HCT116 (cell line): ENCODE measurements at regions not wholly inside any gene's neighbourhood (a gene's known extent, or its start where the extent isn't known, plus 50 kb on each side); places are given as distances from the start of the nearest gene placed in this dataset.
"Not testable (repeated sequence)": the region's sequence is repeated elsewhere in the genome, so short reads cannot be mapped to it uniquely, and the experiment has no call there.

Experiments
- ATAC-seq: fragments of 200-7000 bp; cut with Tn5 transposase; 2 replicates; pipeline ENCODE4 v1.9.1; 2020; ENCODE audit warnings: mild to moderate bottlenecking, moderate library complexity
- BruUV-seq: library from RNA; stranded (reverse); fragments of 400-500 nt; replicated peaks from 2 replicates; lab custom pipeline; 2021; lab: Mats Ljungman, UMichigan
- CTCF ChIA-PET: fragments of 300-600 bp; sonication (Branson Sonifier 250); formaldehyde crosslinking; loops from one replicate; lab custom pipeline; 2021; ENCODE audit warnings: antibody characterized with exemption; lab: Charles Lee
- POLR2A ChIA-PET: fragments of 300-600, 350-600 bp; sonication (Branson Sonifier 250); formaldehyde crosslinking; loops from one replicate; lab custom pipeline; 2021; ENCODE audit warnings: antibody characterized with exemption; lab: Charles Lee
- RAD21 ChIA-PET, 2 experiments: fragments of 300-600 bp; sonication (Branson Sonifier 250); formaldehyde crosslinking; loops; one replicate each; lab custom pipeline; 2023; ENCODE audit warnings: low total read pairs in 2 of 2; ENCODE audit not compliant: uncharacterized antibody in 2 of 2, unreplicated experiment in 2 of 2, low non-redundant PET in 1 of 2; lab: Charles Lee
- DNase-seq: peaks from one replicate; pipeline ENCODE4 v3.0.0-alpha.2; 2010; ENCODE audit warnings: low read depth, low spot score
- H2AFZ ChIP-seq: fragments of 200-600 bp; shearing (Covaris generic), sonication (generic); 2 replicates; pipeline ENCODE4 v1.6.1; 2017; ENCODE audit warnings: low read depth, mixed run types, mixed read lengths, antibody characterized with exemption, low read length; ENCODE audit not compliant: poor library complexity, severe bottlenecking
- H3K27ac ChIP-seq: 2 replicates; pipeline ENCODE4 v1.5.1; 2012; ENCODE audit warnings: low read depth, low read length
- H3K27me3 ChIP-seq: fragments of 200-600 bp; sonication (generic); 2 replicates; pipeline ENCODE4 v1.6.1; 2016; ENCODE audit warnings: mixed run types, low read length, mixed read lengths; ENCODE audit not compliant: insufficient read depth
- H3K36me3 ChIP-seq, 2 experiments: fragments of 200-500 bp in 1 of 2; fragments of 200-600 bp in 1 of 2; sonication (Bioruptor generic) in 1 of 2; sonication (generic) in 1 of 2; 2 replicates each; pipeline versions ENCODE4 v1.5.1 to v1.6.1; 2014 to 2016; ENCODE audit warnings: low read length in 2 of 2, inconsistent platforms in 1 of 2, mixed read lengths in 1 of 2, mixed run types in 1 of 2; ENCODE audit not compliant: insufficient read depth in 2 of 2, control insufficient read depth in 1 of 2
- H3K4me1 ChIP-seq, 2 experiments: fragments of 200-600 bp in 1 of 2; sonication (generic) in 1 of 2; 2 replicates each; pipeline versions ENCODE4 v1.5.1 to v1.6.1; 2012 to 2017; ENCODE audit warnings: low read length in 2 of 2, inconsistent platforms in 1 of 2, mild to moderate bottlenecking in 1 of 2, mixed read lengths in 1 of 2, mixed run types in 1 of 2, moderate library complexity in 1 of 2; ENCODE audit not compliant: insufficient read depth in 2 of 2, control insufficient read depth in 1 of 2
- H3K4me2 ChIP-seq: fragments of 200-600 bp; sonication (generic); 2 replicates; pipeline ENCODE4 v1.6.1; 2017; ENCODE audit warnings: mixed run types, low read length, mixed read lengths
- H3K4me3 ChIP-seq, 2 experiments: fragments of 200-600 bp in 1 of 2; sonication (generic) in 1 of 2; replicated peaks in 1 of 2; 2 replicates each; pipeline ENCODE4 v1.5.1; 2011 to 2016; ENCODE audit warnings: low read length in 2 of 2, control low read depth in 1 of 2, low read depth in 1 of 2, mild to moderate bottlenecking in 1 of 2, mixed read lengths in 1 of 2, mixed run types in 1 of 2
- H3K79me2 ChIP-seq: fragments of 200-600 bp; sonication (generic); 2 replicates; pipeline ENCODE4 v1.6.1; 2017; ENCODE audit warnings: mild to moderate bottlenecking, mixed run types, low read length, moderate library complexity, mixed read lengths; ENCODE audit not compliant: insufficient read depth
- H3K9ac ChIP-seq: fragments of 200-600 bp; sonication (generic); 2 replicates; pipeline ENCODE4 v1.6.1; 2016; ENCODE audit warnings: low read length, mixed read lengths
- H3K9me2 ChIP-seq: fragments of 200-600 bp; sonication (generic), shearing (Covaris generic); 2 replicates; pipeline ENCODE4 v1.6.1; 2017; ENCODE audit warnings: mixed run types, mild to moderate bottlenecking, moderate library complexity; ENCODE audit not compliant: insufficient read depth
- H3K9me3 ChIP-seq, 2 experiments: fragments of 200-500 bp in 1 of 2; fragments of 200-600 bp in 1 of 2; sonication (Bioruptor generic) in 1 of 2; sonication (generic) in 1 of 2; 2 replicates each; pipeline ENCODE4 v1.6.1; 2014 to 2017; ENCODE audit warnings: low read length in 2 of 2, mixed read lengths in 2 of 2, inconsistent platforms in 1 of 2, low read depth in 1 of 2, mild to moderate bottlenecking in 1 of 2, mixed run types in 1 of 2, moderate library complexity in 1 of 2; ENCODE audit not compliant: control insufficient read depth in 1 of 2, insufficient read depth in 1 of 2
- H4K20me1 ChIP-seq: fragments of 200-600 bp; sonication (generic), shearing (Covaris generic); 2 replicates; pipeline ENCODE4 v1.6.1; 2017; ENCODE audit warnings: mixed run types, mild to moderate bottlenecking, moderate library complexity; ENCODE audit not compliant: insufficient read depth
- EGR1 ChIP-seq: IDR thresholded peaks from 2 replicates; pipeline ENCODE4 v1.6.1; 2012; ENCODE audit warnings: low read depth
- FOSL1 ChIP-seq: IDR thresholded peaks from 2 replicates; pipeline ENCODE4 v1.6.1; 2012; ENCODE audit warnings: low read depth
- POLR2A ChIP-seq: IDR thresholded peaks from 2 replicates; pipeline ENCODE4 v1.7.0; 2011; ENCODE audit warnings: borderline replicate concordance; ENCODE audit not compliant: insufficient read depth, insufficient read length; ENCODE audit errors: extremely low read depth
- SIN3A ChIP-seq: IDR thresholded peaks from 2 replicates; pipeline ENCODE4 v1.6.1; 2012; ENCODE audit warnings: low read depth
- SP1 ChIP-seq: IDR thresholded peaks from 2 replicates; pipeline ENCODE4 v1.6.1; 2012; ENCODE audit warnings: low read depth
- SRF ChIP-seq: IDR thresholded peaks from 2 replicates; pipeline ENCODE4 v1.6.1; 2012; ENCODE audit warnings: low read depth
- TCF7L2 ChIP-seq: IDR thresholded peaks from 2 replicates; pipeline ENCODE4 v1.7.0; 2011; ENCODE audit warnings: borderline replicate concordance, inconsistent platforms; ENCODE audit not compliant: insufficient read depth, insufficient read length; ENCODE audit errors: extremely low read depth
- ZFX ChIP-seq: fragments of 450-650 bp; IDR thresholded peaks from 2 replicates; pipeline ENCODE4 v1.6.1; 2017
- ZNF274 ChIP-seq: fragments of 200-500 bp; sonication (Bioruptor generic); IDR thresholded peaks from 2 replicates; pipeline ENCODE4 v1.6.1; 2014; ENCODE audit warnings: mild to moderate bottlenecking, low read depth, low read length, inconsistent platforms
- intact Hi-C: fragments of 100-400 bp; cut with micrococcal nuclease; formaldehyde crosslinking; loops from 2 replicates; pipeline ENCODE4 v1.10.0; 2022
- TF ChIP-seq, protein P1 (sequence below), 3 experiments: fragments of 200-600 bp in 1 of 3; sonication (generic) in 1 of 3; IDR thresholded peaks in 2 of 3; conservative IDR thresholded peaks in 1 of 3; 2 replicates each; pipeline ENCODE4 v1.5.1; 2012 to 2017; ENCODE audit warnings: low read depth in 2 of 3, low read length in 2 of 3, antibody characterized with exemption in 1 of 3, borderline replicate concordance in 1 of 3, control low read depth in 1 of 3, mild to moderate bottlenecking in 1 of 3, mixed read lengths in 1 of 3, mixed run types in 1 of 3, moderate library complexity in 1 of 3; ENCODE audit not compliant: insufficient read depth in 1 of 3
- TF ChIP-seq, protein P2 (sequence below): IDR thresholded peaks from 2 replicates; pipeline ENCODE4 v1.6.1; 2012

DNA sequence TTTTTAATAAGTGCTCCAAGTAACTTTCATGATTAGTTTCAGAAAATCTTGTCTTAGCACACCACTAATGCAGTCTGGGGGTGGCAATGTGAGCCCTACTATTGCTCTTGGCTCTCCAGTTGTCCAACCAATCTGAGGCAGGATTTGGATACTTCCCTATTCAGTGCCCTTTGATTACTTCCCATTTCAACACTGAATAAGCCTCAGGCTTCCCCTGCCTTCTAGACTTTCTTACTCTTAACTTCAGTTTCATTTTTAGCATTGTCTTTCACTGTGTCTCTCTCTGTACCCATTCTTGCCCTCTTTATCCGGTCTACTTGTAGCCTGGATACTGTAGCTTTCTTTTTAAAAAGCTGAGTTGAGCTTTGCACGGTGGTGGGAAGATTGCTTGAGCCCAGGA, 186.1 kb downstream of the C9orf152 start (continued):
- TF ChIP-seq SP1 (no peak), FOSL1 (no peak), POLR2A (no peak), TCF7L2 (no peak), SRF (no peak), ZNF274 (no peak), SIN3A (no peak), EGR1 (no peak), ZFX (no peak)
- TF ChIP-seq, protein P1, sequence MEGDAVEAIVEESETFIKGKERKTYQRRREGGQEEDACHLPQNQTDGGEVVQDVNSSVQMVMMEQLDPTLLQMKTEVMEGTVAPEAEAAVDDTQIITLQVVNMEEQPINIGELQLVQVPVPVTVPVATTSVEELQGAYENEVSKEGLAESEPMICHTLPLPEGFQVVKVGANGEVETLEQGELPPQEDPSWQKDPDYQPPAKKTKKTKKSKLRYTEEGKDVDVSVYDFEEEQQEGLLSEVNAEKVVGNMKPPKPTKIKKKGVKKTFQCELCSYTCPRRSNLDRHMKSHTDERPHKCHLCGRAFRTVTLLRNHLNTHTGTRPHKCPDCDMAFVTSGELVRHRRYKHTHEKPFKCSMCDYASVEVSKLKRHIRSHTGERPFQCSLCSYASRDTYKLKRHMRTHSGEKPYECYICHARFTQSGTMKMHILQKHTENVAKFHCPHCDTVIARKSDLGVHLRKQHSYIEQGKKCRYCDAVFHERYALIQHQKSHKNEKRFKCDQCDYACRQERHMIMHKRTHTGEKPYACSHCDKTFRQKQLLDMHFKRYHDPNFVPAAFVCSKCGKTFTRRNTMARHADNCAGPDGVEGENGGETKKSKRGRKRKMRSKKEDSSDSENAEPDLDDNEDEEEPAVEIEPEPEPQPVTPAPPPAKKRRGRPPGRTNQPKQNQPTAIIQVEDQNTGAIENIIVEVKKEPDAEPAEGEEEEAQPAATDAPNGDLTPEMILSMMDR (IDR thresholded peaks at IDR 0.05 in 2 of 3, conservative IDR thresholded peaks at IDR 0.05 in 1 of 3; ENCODE audit: borderline replicate concordance in 1 of 3, insufficient read depth in 1 of 3, low read depth in 2 of 3, low read length in 2 of 3): no peak
- TF ChIP-seq, protein P2, sequence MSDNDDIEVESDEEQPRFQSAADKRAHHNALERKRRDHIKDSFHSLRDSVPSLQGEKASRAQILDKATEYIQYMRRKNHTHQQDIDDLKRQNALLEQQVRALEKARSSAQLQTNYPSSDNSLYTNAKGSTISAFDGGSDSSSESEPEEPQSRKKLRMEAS: no peak

DNA sequence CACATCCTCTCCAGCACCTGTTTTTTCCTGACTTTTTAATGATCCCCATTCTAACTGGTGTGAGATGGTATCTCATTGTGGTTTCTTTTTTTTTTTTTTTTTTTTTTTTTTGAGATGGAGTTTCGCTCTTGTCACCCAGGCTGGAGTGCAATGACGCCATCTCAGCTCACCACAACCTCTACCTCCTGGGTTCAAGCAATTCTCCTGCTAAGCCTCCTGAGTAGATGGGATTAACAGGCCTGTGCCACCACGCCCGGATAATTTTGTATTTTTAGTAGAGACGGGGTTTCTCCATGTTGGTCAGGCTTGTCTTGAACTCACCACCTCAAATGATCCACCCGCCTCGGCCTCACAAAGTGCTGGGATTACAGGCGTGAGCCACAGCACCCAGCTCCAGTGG, 184.7 kb downstream of the C9orf152 start:
- CTCF ChIA-PET: not testable (repeated sequence)

More for the DNA sequence above, 184.7 kb downstream of the C9orf152 start:
- H3K79me2 ChIP-seq, H3K36me3 ChIP-seq, H3K4me3 ChIP-seq, H3K27me3 ChIP-seq, POLR2A ChIA-PET, H3K9me3 ChIP-seq, BruUV-seq, RAD21 ChIA-PET, H3K27ac ChIP-seq, H3K4me2 ChIP-seq, H3K9ac ChIP-seq, intact Hi-C loops, ATAC-seq, H4K20me1 ChIP-seq, H2AFZ ChIP-seq, DNase-seq, H3K9me2 ChIP-seq: not testable (repeated sequence)
- H3K4me1 ChIP-seq: peaks cover 0 to 10% of the 10 kb centered on the region in 2 experiments; a peak in 2 of 4 replicates
